ENCODE measurements at regions not wholly inside any gene's neighbourhood (a gene's known extent, or its start where the extent isn't known, plus 50 kb on each side); places are given as distances from the start of the nearest gene placed in this dataset.

DNA sequence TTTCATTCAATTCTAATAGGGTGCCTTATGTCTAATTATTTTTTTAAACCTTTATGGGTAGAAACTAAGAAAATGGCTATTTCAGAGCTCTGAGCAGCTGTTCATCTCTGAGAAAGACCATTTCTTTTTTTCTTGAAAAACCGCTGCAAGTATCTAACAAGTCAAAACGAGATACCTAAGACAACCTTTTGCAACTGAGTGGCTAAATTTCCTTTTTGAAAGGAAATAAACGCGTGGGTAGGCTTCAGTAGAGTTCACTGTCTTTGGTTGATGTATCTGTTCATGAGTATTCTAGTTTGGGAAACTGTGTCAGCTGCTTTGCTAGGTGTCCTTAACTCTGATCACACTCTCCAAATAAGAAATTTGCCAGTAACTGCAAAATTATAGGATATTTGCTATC is 104.3 kb upstream of the LINC00305 start:
- H2AFZ ChIP-seq (ENCODE audit: low read length) = no peak overlapping the region
- no peaks in the 10 kb centered on the region for H3K9me3 ChIP-seq (ENCODE audit: low read length)
- intact Hi-C loops (cut with micrococcal nuclease) = no loop called here
- POLR2A ChIA-PET (ENCODE audit: unreplicated experiment) = no interaction called here
- H3K9me2 ChIP-seq (replicated peaks; ENCODE audit: low read length) = no peaks in the 10 kb centered on the region
- TF ChIP-seq EZH2 (IDR thresholded peaks at IDR 0.05; ENCODE audit: low read length, unreplicated experiment) = no peak
- no peak for TF ChIP-seq EZH2phosphoT487 (IDR thresholded peaks at IDR 0.05; ENCODE audit: borderline replicate concordance, low read length)
- TF ChIP-seq CTCF (conservative IDR thresholded peaks at IDR 0.05; ENCODE audit: low read depth, low read length) = no peak
- H3K27me3 ChIP-seq (ENCODE audit: low read length) = peaks cover 42% of the 10 kb centered on the region
- H4K20me1 ChIP-seq (ENCODE audit: low read length) = no peaks in the 10 kb centered on the region
- no peaks in the 10 kb centered on the region for H3K79me2 ChIP-seq (ENCODE audit: low read length)
- H3K4me1 ChIP-seq (ENCODE audit: insufficient read depth, low read length) = no peaks in the 10 kb centered on the region
- no peak overlapping the region for H3K4me3 ChIP-seq (ENCODE audit: low read length)
- DNase-seq (no peak), ATAC-seq (no peak)
- CTCF ChIA-PET = no interaction called here
- no peak overlapping the region for H3K4me2 ChIP-seq (ENCODE audit: low read length)
- no peaks in the 10 kb centered on the region for H3K36me3 ChIP-seq (ENCODE audit: low read depth, low read length)
- H3K27ac ChIP-seq (ENCODE audit: low read length) = no peak overlapping the region
- no TSS peak for BruUV-seq (replicated peaks)
- no peaks in the 10 kb centered on the region for H3F3A ChIP-seq (ENCODE audit: low read length, unreplicated experiment)
- H3K9ac ChIP-seq (ENCODE audit: low read length) = no peak overlapping the region

- POLR2A ChIA-PET (ENCODE audit: unreplicated experiment) = no interaction called here
- H3K4me3 ChIP-seq (ENCODE audit: low read length) = no peak overlapping the region
- CTCF ChIA-PET = no interaction called here
- no peak for TF ChIP-seq EZH2phosphoT487 (IDR thresholded peaks at IDR 0.05; ENCODE audit: borderline replicate concordance, low read length)
- TF ChIP-seq EZH2 (IDR thresholded peaks at IDR 0.05; ENCODE audit: low read length, unreplicated experiment) = no peak
- TF ChIP-seq CTCF (conservative IDR thresholded peaks at IDR 0.05; ENCODE audit: low read depth, low read length) = no peak
- no peaks in the 10 kb centered on the region for H3K36me3 ChIP-seq (ENCODE audit: low read depth, low read length)
- no peaks in the 10 kb centered on the region for H4K20me1 ChIP-seq (ENCODE audit: low read length)
- H2AFZ ChIP-seq (ENCODE audit: low read length) = no peak overlapping the region
- no peaks in the 10 kb centered on the region for H3K79me2 ChIP-seq (ENCODE audit: low read length)
- BruUV-seq (replicated peaks) = no TSS peak
- H3F3A ChIP-seq (ENCODE audit: low read length, unreplicated experiment) = no peaks in the 10 kb centered on the region
- no peaks in the 10 kb centered on the region for H3K9me3 ChIP-seq (ENCODE audit: low read length)
- H3K4me2 ChIP-seq (ENCODE audit: low read length) = no peak overlapping the region
- no peak overlapping the region for H3K9ac ChIP-seq (ENCODE audit: low read length)
- H3K9me2 ChIP-seq (replicated peaks; ENCODE audit: low read length) = no peaks in the 10 kb centered on the region
- H3K4me1 ChIP-seq (ENCODE audit: insufficient read depth, low read length) = no peaks in the 10 kb centered on the region
- intact Hi-C loops (cut with micrococcal nuclease) = no loop called here
- peaks cover 48% of the 10 kb centered on the region for H3K27me3 ChIP-seq (ENCODE audit: low read length)
- no peak for DNase-seq
- ATAC-seq = no peak
- no peak overlapping the region for H3K27ac ChIP-seq (ENCODE audit: low read length)
Observed at GRCh38 chr18:64248836-64249235, 99.9 kb upstream of the LINC00305 start.

DNA sequence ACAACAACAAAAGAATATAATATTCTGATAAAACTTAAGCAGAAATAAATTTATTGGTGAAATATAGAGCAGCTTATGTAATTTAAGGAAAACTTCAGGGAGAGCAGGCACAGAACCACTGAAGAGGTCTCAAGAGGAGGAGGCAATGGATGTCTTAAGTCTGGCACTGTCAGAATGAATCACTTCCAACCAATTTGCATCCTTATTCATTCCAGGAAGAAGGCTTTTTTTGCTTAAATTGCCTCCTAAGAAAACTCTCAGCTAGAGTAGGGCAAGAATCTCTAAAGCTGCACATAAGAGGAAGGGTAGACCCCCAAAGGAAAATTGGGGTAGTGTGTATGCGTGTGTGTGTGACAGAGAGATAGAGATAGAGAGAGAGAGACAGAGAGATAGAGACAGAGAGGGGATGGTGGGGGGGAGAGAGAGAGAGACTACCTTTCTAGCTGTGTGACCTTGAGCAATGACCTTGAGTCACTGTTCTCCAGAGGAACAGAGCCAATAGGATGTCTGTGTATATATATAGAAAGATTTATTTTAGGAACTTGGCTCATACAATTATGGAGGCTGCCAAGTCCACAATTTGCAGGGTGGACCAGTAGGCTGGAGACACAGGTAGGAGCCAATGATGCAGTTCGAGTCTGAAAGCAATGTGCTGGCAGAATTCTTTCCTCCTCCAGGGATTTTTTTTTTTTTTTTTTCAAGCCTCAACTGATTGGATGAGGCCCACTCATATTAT is 96.4 kb upstream of the LINC00305 start:
- no peaks in the 10 kb centered on the region for H3K4me1 ChIP-seq (ENCODE audit: insufficient read depth, low read length)
- ATAC-seq (no peak), DNase-seq (no peak)
- H3K79me2 ChIP-seq (ENCODE audit: low read length) = no peaks in the 10 kb centered on the region
- no peak overlapping the region for H2AFZ ChIP-seq (ENCODE audit: low read length)
- H3F3A ChIP-seq (ENCODE audit: low read length, unreplicated experiment) = no peaks in the 10 kb centered on the region
- CTCF ChIA-PET = no interaction called here
- POLR2A ChIA-PET (ENCODE audit: unreplicated experiment) = no interaction called here
- H3K4me2 ChIP-seq (ENCODE audit: low read length) = no peak overlapping the region
- H3K36me3 ChIP-seq (ENCODE audit: low read depth, low read length) = no peaks in the 10 kb centered on the region
- H4K20me1 ChIP-seq (ENCODE audit: low read length) = no peaks in the 10 kb centered on the region
- no peaks in the 10 kb centered on the region for H3K9me3 ChIP-seq (ENCODE audit: low read length)
- no peak overlapping the region for H3K9ac ChIP-seq (ENCODE audit: low read length)
- TF ChIP-seq EZH2phosphoT487 (IDR thresholded peaks at IDR 0.05; ENCODE audit: borderline replicate concordance, low read length) (no peak), EZH2 (IDR thresholded peaks at IDR 0.05; ENCODE audit: low read length, unreplicated experiment) (no peak), CTCF (conservative IDR thresholded peaks at IDR 0.05; ENCODE audit: low read depth, low read length) (no peak)
- peaks cover 32% of the 10 kb centered on the region for H3K27me3 ChIP-seq (ENCODE audit: low read length)
- no peaks in the 10 kb centered on the region for H3K9me2 ChIP-seq (replicated peaks; ENCODE audit: low read length)
- intact Hi-C loops (cut with micrococcal nuclease) = no loop called here
- no peak overlapping the region for H3K27ac ChIP-seq (ENCODE audit: low read length)
- no TSS peak for BruUV-seq (replicated peaks)
- no peak overlapping the region for H3K4me3 ChIP-seq (ENCODE audit: low read length)

All from PC-3 (cell line).